Keratinocyte (primary cell): ENCODE measurements at regions not wholly inside any gene's neighbourhood (a gene's known extent, or its start where the extent isn't known, plus 50 kb on each side); places are given as distances from the start of the nearest gene placed in this dataset.

Experiments used
- DNase-seq: peaks from one replicate; pipeline ENCODE4 v3.0.0-alpha.2; 2011; ENCODE audit warnings: low read depth, missing footprints, low spot score
- FAIRE-seq: peaks from 2 replicates; lab custom pipeline; 2011; peaks lifted over from hg19 to GRCh38; lab: Jason Lieb, UNC
- H2AFZ ChIP-seq: 2 replicates; pipeline ENCODE4 v1.6.0; 2012; ENCODE audit warnings: low read length, control low read depth, inconsistent platforms; ENCODE audit not compliant: control insufficient read depth
- H3K27ac ChIP-seq: 2 replicates; pipeline ENCODE4 v1.5.1; 2011; ENCODE audit warnings: low read length; ENCODE audit not compliant: control insufficient read depth, insufficient read depth
- H3K27me3 ChIP-seq: 3 replicates; pipeline ENCODE4 v1.6.0; 2011; ENCODE audit warnings: low read length; ENCODE audit not compliant: control insufficient read depth, insufficient read depth; ENCODE audit errors: extremely low read depth
- H3K36me3 ChIP-seq, 2 experiments: 2 replicates in 1 of 2; 3 replicates in 1 of 2; pipeline ENCODE4 v1.5.1; 2011; ENCODE audit warnings: low read length in 2 of 2, mild to moderate bottlenecking in 1 of 2; ENCODE audit not compliant: control insufficient read depth in 2 of 2, insufficient read depth in 2 of 2; ENCODE audit errors: extremely low read depth in 1 of 2
- H3K4me1 ChIP-seq: 3 replicates; pipeline ENCODE4 v1.5.1; 2011; ENCODE audit warnings: low read length; ENCODE audit not compliant: control insufficient read depth, insufficient read depth; ENCODE audit errors: extremely low read depth
- H3K4me2 ChIP-seq: 3 replicates; pipeline ENCODE4 v1.6.0; 2011; ENCODE audit warnings: low read depth, low read length; ENCODE audit not compliant: control insufficient read depth, insufficient read depth; ENCODE audit errors: extremely low read depth
- H3K4me3 ChIP-seq, 3 experiments: fragments of 200-600 bp in 1 of 3; sonication (generic) in 1 of 3; 2 replicates in 2 of 3; 3 replicates in 1 of 3; pipeline ENCODE4 v1.5.1; 2011 to 2016; ENCODE audit warnings: low read length in 3 of 3, mild to moderate bottlenecking in 3 of 3, control low read depth in 2 of 3, inconsistent platforms in 1 of 3, low read depth in 1 of 3, mixed read lengths in 1 of 3, mixed run types in 1 of 3, moderate library complexity in 1 of 3; ENCODE audit not compliant: control insufficient read depth in 2 of 3, insufficient read depth in 2 of 3; ENCODE audit errors: extremely low read depth in 1 of 3
- H3K79me2 ChIP-seq: 2 replicates; pipeline ENCODE4 v1.6.0; 2012; ENCODE audit warnings: low read length; ENCODE audit not compliant: control insufficient read depth, insufficient read depth
- H3K9ac ChIP-seq: 3 replicates; pipeline ENCODE4 v1.6.0; 2011; ENCODE audit warnings: low read length; ENCODE audit not compliant: control insufficient read depth, insufficient read depth; ENCODE audit errors: extremely low read depth
- H3K9me1 ChIP-seq: 3 replicates; pipeline ENCODE4 v1.6.0; 2011; ENCODE audit warnings: low read length; ENCODE audit not compliant: control insufficient read depth, insufficient read depth; ENCODE audit errors: extremely low read depth
- H3K9me3 ChIP-seq: 2 replicates; pipeline ENCODE4 v1.5.1; 2012; ENCODE audit warnings: low read depth, low read length; ENCODE audit not compliant: control insufficient read depth
- H4K20me1 ChIP-seq: 3 replicates; pipeline ENCODE4 v1.6.0; 2011; ENCODE audit warnings: low read length; ENCODE audit not compliant: control insufficient read depth, insufficient read depth; ENCODE audit errors: extremely low read depth
- CTCF ChIP-seq, 3 experiments: IDR thresholded peaks in 1 of 3; conservative IDR thresholded peaks in 1 of 3; optimal IDR thresholded peaks in 1 of 3; 2 replicates in 2 of 3; 3 replicates in 1 of 3; pipeline versions ENCODE3 to v1.5.1; 2011; ENCODE audit warnings: low read length in 3 of 3, mild to moderate bottlenecking in 3 of 3, moderate library complexity in 2 of 3, control low read depth in 1 of 3, inconsistent platforms in 1 of 3; ENCODE audit not compliant: insufficient read depth in 2 of 3; ENCODE audit errors: extremely low read depth in 1 of 3
- EZH2 ChIP-seq: IDR thresholded peaks from one replicate; pipeline ENCODE4 v1.6.1; 2012; ENCODE audit warnings: inconsistent platforms, mild to moderate bottlenecking, low read length, moderate library complexity
- dilution Hi-C: fragments of 300-500 bp; cut with MboI; formaldehyde crosslinking; loops from one replicate; pipeline ENCODE4 v1.7.0; 2020; ENCODE audit warnings: low sequenced_read_pairs; ENCODE audit not compliant: extremely low pct_ligation_motif_present

- Histone ChIP-seq H3K9me3 (no peaks in the 10 kb centered on the region), H3K27me3 (no peaks in the 10 kb centered on the region), H3K4me2 (no peak overlapping the region), H4K20me1 (no peaks in the 10 kb centered on the region), H3K4me1 (no peaks in the 10 kb centered on the region), H3K4me3 (no peak overlapping the region), H3K27ac (no peak overlapping the region), H2AFZ (no peak overlapping the region), H3K36me3 (no peaks in the 10 kb centered on the region), H3K9me1 (no peaks in the 10 kb centered on the region), H3K79me2 (no peaks in the 10 kb centered on the region), H3K9ac (no peak overlapping the region)
- no peak for FAIRE-seq
- TF ChIP-seq EZH2 (no peak), CTCF (optimal IDR thresholded peaks at IDR 0.05 in 1 of 3, IDR thresholded peaks at IDR 0.05 in 1 of 3, conservative IDR thresholded peaks at IDR 0.05 in 1 of 3; ENCODE audit: extremely low read depth in 1 of 3, insufficient read depth in 2 of 3, low read length in 3 of 3) (no peak)
- no peak for DNase-seq
- dilution Hi-C loops: no loop called here
Observed at GRCh38 chr10:78462726-78463228, 429.1 kb downstream of the RPS24 start.

- no peaks in the 10 kb centered on the region for H3K9me1 ChIP-seq
- no peak overlapping the region for H3K4me3 ChIP-seq
- no peaks in the 10 kb centered on the region for H3K4me1 ChIP-seq
- dilution Hi-C loops: no loop called here
- FAIRE-seq (no peak), DNase-seq (no peak)
- H3K4me2 ChIP-seq: no peak overlapping the region
- no peak overlapping the region for H3K9ac ChIP-seq
- H3K36me3 ChIP-seq: no peaks in the 10 kb centered on the region
- H2AFZ ChIP-seq: no peak overlapping the region
- no peaks in the 10 kb centered on the region for H3K27me3 ChIP-seq
- no peak overlapping the region for H3K27ac ChIP-seq
- H3K79me2 ChIP-seq: no peaks in the 10 kb centered on the region
- H4K20me1 ChIP-seq: no peaks in the 10 kb centered on the region
- H3K9me3 ChIP-seq: no peaks in the 10 kb centered on the region
- TF ChIP-seq CTCF (optimal IDR thresholded peaks at IDR 0.05 in 1 of 3, IDR thresholded peaks at IDR 0.05 in 1 of 3, conservative IDR thresholded peaks at IDR 0.05 in 1 of 3; ENCODE audit: extremely low read depth in 1 of 3, insufficient read depth in 2 of 3, low read length in 3 of 3): no peak
- no peak for TF ChIP-seq EZH2
Observed at GRCh38 chr10:78464118-78464855, 430.6 kb downstream of the RPS24 start.
